T-helper 1 cell treated with Interleukin-12 subunit alpha and Interleukin-12 subunit beta and Interleukin-4 antibody, amounts not matched to agents 30 ng/mL and 1 ng/mL, for 36 hours (primary cell): ENCODE measurements at regions not wholly inside any gene's neighbourhood (a gene's known extent, or its start where the extent isn't known, plus 50 kb on each side); places are given as distances from the start of the nearest gene placed in this dataset.

Source experiments
- intact Hi-C: fragments of 100-400 bp; cut with micrococcal nuclease; formaldehyde crosslinking; loops from one replicate; pipeline ENCODE4 v1.15.1; 2024

DNA sequence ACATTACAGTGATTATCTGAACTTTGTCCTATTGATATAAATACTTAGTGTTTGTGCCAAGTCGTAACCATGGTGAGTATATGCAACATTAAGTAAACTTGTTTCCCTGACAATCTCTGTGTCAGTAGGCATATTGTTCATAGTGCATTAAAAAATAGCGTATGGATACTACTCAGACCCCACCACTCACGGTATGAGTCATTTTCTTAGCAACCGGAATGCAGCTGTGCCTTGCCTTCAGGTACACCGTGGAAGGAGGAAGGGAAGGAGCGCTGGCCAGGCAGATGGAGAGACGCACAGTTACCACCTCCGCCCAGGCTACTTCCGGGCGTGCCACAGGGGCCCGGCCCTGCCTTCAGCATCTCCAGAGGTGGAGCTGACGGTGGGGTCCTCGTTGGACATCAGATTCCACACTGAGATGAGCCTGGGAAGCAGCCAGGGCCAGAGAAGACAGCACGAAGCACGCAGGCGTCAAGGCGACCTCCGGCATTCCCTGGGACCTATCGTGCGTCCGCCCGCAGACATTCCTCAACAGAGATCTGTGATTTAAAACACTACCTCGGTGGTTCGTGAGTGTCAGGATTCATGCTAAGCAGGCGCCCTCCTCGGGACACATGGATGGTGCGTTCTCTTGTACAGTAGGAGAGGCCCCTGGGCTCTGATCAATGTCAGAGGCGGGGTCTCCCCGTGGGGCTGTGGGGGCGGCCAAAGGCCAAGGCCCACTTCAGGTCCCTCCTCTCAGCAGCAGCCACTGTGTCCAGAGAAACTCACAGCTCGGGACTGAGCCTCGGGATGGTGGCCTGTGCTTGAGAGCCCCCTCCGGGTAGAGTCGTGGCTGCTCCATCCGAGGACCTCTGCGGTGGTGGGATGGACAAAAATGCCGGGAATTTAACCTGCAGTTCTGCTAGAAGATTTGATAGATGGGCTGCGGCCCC is 82.2 kb upstream of the HDAC4 start:
- intact Hi-C loops: no loop called here

GRCh38 chr2:239479471-239479870 is 78.7 kb upstream of the HDAC4 start:
- intact Hi-C loops: no loop called here

GRCh38 chr2:239477591-239477990 is 76.8 kb upstream of the HDAC4 start:
- intact Hi-C loops: no loop called here

- intact Hi-C loops: no loop called here
Measured at GRCh38 chr2:239476757-239477585, 76.2 kb upstream of the HDAC4 start.

- intact Hi-C loops: no loop called here
Measured at GRCh38 chr2:239476029-239476756, 75.4 kb upstream of the HDAC4 start.

- intact Hi-C loops: no loop called here
Measured at GRCh38 chr2:239475161-239476028, 74.6 kb upstream of the HDAC4 start.

DNA sequence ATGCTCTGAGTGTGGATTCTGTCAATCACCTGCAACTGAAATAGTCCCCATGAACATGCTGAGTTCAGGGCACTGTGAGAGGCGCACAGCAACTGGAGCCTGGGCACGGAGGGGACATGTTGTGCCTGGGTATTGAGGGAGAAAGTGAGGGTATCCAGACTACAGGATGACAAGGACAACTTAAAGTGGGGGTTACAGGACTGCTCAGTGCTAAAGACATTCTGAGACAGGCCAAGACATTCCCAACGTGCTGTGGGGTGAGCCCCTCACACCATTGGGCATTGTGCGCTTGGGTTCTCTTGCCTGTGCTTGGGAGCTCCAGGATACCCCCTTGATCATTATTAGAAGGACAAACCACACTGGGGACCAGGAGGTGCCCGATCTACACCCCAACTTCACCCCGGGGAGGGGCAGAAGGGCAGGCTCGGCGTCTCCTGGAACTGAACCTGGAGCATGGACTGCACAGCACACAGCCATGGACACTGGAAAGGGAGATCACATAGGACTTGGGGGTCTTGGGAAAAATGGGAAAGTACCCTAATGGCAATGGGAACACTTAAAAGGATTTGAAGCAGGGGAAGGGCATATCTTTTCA is 72.5 kb upstream of the HDAC4 start:
- intact Hi-C loops: no loop called here

DNA sequence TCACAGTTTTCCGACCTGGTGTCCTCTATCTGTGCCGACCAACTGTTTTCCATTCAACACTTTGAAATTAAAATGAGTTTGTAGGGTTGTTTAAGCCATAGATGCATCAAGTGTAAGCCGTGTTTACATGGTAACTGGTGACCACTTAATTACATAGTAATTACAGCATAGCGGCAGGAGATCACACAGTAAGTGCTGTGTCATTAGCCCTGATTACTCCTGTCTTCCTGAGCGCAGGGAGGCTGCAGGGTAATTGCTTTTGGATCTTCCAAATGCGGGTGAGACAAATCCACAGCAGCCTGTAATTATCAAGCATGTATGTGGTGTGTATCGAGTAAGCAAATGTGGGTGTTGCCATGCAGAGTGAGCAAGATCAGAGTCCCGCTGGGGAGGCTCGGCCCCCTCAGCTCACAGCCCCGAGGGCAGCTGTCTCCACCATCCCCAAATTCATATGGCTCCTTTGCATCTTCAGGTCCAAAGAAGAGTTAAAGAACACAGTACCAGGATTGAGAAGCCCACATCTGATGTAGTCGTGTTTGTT is 71.5 kb upstream of the HDAC4 start:
- intact Hi-C loops: no loop called here

GRCh38 chr2:239471011-239471792 is 70.4 kb upstream of the HDAC4 start:
- intact Hi-C loops: no loop called here

- intact Hi-C loops: no loop called here
Measured at GRCh38 chr2:239470151-239470900, 69.5 kb upstream of the HDAC4 start.

DNA sequence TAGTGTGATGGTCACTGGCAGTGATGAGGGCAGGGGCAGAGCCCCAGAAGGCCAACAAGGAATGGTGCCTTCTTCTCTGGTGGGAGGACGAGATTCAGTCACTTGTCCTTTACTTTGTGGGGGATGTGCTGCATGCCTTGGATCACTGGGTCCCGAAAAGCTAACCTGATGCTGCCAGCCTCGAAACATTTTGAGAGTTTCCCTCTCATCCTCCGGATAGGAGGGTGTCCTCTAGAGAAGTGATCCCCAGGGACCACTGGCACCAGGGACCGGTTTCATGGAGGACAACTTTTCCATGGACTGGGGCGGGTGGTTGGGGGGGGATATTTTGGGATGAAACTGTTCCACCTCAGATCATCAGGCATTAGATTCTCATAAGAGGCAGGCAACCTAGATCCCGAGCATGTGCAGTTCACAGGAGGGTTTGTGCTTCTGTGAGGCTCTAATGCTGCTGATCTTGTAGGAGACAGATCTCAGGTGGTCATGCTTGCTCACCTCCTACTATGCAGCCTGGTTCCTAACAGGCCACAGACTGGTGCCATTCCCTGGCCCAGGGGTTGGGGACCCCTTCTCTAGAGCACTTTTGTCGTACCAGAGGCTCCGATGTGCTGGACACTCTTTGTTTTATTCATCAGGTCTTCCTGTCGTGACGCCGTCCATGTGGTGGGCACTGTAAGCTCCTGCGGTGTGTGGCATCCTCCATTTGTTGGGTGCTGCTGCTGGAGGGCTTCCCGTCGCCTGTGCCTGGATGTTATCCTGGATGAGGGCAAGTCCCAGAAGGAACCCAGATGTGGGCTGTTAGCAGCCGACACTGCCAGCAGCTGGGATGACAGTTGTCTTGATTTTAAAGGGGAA is 68.5 kb upstream of the HDAC4 start:
- intact Hi-C loops: no loop called here

DNA sequence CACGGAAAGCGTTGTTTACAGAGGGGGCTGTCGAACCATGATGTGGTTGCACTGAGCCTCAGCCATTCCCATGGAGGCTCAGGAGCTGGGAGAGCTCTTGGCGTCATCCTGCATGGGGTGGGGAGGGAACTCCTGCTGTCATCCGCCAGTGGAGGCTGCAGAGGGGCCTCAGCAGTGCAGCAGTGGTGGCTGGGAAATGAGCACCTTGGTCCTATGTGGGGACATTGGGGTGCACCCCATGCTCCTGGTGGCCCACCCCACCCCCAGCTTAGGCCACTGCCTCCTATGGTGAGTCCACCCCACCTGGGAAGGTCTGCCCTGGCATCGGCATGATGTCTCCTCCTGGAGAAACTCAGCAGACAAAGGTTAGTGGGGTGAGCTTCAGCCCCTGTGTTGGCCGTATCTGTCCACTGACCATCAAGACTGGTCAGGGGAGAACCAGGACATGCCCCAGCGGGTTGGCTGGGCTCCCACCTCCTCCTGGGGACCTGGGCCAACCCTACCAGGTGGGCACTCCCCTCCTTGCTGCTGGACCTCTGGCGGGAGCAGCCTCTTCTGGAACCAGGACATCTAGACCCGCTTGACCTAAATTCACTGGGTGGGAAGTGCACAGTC is 67.8 kb upstream of the HDAC4 start:
- intact Hi-C loops: no loop called here

DNA sequence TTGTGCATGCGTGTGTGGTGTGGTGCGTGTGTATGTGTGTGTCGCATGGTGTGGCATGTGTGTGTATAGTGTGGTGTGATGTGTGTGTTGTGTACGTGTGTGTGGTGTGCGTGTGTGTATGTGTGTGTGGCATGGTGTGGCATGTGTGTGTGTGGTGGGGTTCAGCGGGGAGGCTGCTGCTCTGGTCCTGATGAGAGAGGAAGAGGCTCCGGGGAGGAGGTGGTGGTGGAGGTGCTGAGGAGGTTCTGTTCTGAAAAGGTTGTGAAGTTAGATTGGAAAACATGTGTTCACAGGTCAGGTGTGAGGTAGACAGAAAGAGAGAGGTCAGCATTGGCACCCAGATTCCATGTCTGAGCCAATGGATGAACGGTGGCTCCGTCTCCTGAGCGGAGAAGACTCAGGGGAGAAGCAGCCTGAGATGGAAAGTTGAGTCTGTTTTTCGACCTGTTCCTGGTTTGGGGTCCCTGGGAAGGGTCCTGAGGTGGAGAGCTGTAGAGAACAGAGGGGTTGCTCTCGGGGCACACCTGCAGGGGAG is 67.2 kb upstream of the HDAC4 start:
- intact Hi-C loops: no loop called here

GRCh38 chr2:239467281-239467955 is 66.6 kb upstream of the HDAC4 start:
- intact Hi-C loops: no loop called here

DNA sequence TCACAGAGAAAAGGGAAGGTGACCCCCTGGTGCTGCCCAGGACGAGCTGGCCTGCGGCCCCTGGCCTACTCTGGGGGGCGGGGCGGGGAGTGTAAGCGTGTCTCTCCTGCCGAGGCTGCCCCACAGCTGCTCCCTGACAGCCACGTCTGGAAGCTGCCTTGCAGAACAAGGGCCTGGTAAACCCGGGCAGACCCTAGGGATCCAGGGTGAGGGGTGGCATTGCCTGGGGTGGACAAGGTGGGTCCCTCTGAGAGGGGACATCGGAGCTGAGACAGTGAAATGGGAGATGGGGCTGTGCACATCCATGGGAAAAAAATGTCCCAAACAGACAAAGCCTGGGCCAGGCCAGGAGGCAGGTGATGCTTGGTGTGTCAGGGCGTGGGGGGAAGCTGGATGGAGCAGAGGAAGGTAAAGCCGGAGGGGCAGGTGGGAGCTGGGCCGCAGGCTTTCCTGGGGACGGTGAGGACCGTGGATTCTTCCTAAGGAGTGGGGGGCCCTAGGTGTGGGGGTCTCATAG is 66.0 kb upstream of the HDAC4 start:
- intact Hi-C loops: no loop called here
